HFF-Myc (cell line): ENCODE measurements at regions not wholly inside any gene's neighbourhood (a gene's known extent, or its start where the extent isn't known, plus 50 kb on each side); places are given as distances from the start of the nearest gene placed in this dataset.

Source experiments
- DNase-seq: peaks from one replicate; pipeline ENCODE4 v3.0.0-alpha.2; 2011; ENCODE audit warnings: low read depth; ENCODE audit errors: extremely low read depth
- H3K4me3 ChIP-seq: replicated peaks from 2 replicates; pipeline ENCODE4 v1.5.1; 2011; ENCODE audit warnings: low read depth, mild to moderate bottlenecking, control low read depth, low read length
- TF ChIP-seq, protein P1 (sequence below): IDR thresholded peaks from 2 replicates; pipeline ENCODE4 v1.5.1; 2012; ENCODE audit warnings: mild to moderate bottlenecking, low read depth, low read length, control low read depth; ENCODE audit errors: missing control alignments

DNA sequence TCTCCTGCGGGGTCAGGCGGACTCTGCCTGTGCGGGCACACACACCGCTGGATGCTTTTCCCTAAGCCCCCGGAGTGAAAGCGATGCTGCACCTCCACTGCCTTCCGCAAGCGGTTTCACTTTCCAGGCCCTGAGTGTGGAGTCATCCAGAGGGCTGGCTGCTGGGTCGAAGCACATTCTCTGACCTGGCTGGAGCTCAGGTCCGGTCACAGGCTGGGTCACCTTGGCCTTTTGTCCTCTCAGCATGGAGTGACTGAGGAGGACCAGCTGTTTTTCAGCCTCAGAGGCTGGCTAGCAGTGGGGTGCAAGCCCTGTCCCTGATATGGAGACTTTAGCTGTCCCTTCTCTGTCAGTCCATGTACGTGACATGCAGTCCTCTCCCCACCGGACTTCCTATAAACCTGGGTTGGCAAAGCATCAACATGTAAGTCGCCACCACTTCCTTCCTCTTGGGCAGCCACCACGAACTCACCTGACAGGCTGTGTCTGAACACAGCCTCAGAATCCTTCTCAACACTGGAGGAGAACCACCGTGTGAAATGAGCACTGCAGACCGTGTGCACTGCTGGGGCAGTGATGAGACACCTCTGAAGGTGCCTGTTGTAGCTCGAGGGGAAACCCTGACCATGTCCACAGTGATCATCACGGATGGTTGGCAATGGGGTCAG, 51.3 kb downstream of the GADD45G start:
- DNase-seq: no peak
- H3K4me3 ChIP-seq: no peak overlapping the region
- TF ChIP-seq, protein P1, sequence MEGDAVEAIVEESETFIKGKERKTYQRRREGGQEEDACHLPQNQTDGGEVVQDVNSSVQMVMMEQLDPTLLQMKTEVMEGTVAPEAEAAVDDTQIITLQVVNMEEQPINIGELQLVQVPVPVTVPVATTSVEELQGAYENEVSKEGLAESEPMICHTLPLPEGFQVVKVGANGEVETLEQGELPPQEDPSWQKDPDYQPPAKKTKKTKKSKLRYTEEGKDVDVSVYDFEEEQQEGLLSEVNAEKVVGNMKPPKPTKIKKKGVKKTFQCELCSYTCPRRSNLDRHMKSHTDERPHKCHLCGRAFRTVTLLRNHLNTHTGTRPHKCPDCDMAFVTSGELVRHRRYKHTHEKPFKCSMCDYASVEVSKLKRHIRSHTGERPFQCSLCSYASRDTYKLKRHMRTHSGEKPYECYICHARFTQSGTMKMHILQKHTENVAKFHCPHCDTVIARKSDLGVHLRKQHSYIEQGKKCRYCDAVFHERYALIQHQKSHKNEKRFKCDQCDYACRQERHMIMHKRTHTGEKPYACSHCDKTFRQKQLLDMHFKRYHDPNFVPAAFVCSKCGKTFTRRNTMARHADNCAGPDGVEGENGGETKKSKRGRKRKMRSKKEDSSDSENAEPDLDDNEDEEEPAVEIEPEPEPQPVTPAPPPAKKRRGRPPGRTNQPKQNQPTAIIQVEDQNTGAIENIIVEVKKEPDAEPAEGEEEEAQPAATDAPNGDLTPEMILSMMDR: no peak

DNA sequence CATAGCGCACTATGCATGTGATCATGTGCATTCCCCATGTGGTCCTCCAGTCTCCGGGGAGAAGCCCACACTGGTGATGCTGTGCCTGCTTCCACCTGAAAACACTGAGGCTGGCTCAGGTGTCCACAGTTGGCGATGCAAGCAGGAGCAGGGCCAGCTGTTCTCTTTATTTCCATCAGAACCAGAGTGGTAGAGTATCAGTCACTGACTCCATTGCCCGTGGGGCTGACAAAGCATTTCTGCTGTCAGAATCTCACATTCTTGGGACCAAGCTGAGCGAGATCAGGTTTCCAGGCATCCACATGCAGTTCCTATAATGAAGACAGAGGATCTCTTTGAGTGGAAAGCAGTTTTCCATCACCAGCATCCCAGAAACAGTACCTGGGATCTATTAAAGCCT, 52.5 kb downstream of the GADD45G start:
- TF ChIP-seq, protein P1: no peak
- DNase-seq: no peak
- H3K4me3 ChIP-seq: no peak overlapping the region

DNA sequence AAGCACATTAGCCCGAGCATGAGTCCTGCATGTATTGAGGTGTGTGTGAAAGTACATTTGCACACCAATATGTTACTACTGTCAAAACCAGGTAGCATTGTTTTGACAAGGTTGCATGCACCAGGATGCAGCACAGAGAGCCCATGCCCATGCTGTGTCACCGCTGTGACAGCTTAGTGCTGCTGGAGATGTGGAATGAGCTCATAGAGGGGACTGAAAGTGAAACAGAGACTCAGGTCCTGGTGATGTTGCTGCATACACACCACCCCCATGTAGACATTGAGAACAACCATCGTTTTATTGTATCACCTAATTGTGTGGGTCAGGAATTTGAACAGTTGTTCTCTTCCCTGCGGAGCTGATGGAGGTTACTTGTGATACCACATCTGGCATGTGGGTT, 53.0 kb downstream of the GADD45G start:
- DNase-seq: no peak
- TF ChIP-seq, protein P1: no peak
- H3K4me3 ChIP-seq: no peak overlapping the region

DNA sequence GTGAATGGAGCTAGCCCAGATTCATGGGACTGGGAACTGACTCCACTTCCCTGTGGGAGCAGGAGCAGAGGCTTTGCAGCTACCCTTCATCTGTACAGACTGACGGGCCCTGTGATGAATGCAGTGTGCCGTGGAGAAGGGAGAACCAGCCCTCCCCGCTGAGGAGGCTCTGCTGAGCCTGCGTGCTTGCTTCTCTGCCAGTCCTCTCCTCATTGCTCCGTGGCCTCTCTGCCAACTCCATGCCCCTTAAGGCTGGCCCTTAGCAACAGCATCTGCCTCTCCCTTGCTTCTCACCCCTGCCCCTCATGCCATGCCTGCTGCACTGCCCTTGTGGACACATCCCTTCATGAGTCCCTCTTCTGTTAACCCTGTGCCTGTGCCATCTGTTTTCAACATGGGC, 53.6 kb downstream of the GADD45G start:
- TF ChIP-seq, protein P1: no peak
- H3K4me3 ChIP-seq: no peak overlapping the region
- DNase-seq: no peak

DNA sequence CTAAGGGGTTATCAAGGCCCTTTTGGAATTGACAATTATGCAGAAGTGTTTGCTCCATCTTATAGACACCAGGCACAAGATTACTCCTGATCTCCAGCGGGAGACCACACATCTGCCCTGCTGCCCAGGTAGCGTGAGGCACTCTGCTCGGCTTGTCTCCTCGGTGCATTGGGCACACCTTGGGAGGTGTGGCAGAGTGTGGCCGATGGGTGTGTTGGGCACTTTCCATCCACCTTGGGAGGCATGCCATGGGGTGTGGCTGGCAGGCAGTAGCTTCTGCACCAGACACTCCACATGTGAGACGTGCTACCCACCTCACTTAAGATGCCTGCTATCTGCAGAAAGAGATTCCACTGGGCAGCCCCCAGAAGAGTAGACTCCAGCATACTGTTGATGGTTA, 54.1 kb downstream of the GADD45G start:
- H3K4me3 ChIP-seq: no peak overlapping the region
- TF ChIP-seq, protein P1: no peak
- DNase-seq: no peak

DNA sequence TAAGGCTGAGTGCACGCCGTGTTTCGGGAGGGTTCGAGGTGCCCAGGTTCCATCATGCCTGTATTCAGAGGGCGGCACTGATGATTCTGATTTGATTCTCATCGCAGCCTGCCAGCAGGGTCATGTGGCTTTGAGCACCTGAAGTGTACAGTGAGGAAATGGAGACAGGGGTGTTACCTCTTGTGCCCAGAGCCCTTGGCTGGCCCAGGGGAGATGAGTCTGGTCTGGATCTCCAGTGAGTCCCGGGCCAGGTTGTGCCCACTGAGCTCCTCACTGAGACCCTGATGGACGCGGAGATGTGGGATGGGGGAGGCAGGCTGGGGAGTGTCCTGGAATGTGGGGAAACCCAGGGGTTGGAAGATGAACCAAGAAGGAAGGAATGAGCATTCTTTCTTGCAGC, 54.7 kb downstream of the GADD45G start:
- TF ChIP-seq, protein P1: no peak
- no peak overlapping the region for H3K4me3 ChIP-seq
- DNase-seq: no peak
